Keratinocyte (primary cell): ENCODE measurements at regions not wholly inside any gene's neighbourhood (a gene's known extent, or its start where the extent isn't known, plus 50 kb on each side); places are given as distances from the start of the nearest gene placed in this dataset.

ENCODE experiments used
- DNase-seq: peaks from one replicate; pipeline ENCODE4 v3.0.0-alpha.2; 2011; ENCODE audit warnings: low read depth, missing footprints, low spot score
- FAIRE-seq: peaks from 2 replicates; lab custom pipeline; 2011; peaks lifted over from hg19 to GRCh38; lab: Jason Lieb, UNC
- H2AFZ ChIP-seq: 2 replicates; pipeline ENCODE4 v1.6.0; 2012; ENCODE audit warnings: low read length, control low read depth, inconsistent platforms; ENCODE audit not compliant: control insufficient read depth
- H3K27ac ChIP-seq: 2 replicates; pipeline ENCODE4 v1.5.1; 2011; ENCODE audit warnings: low read length; ENCODE audit not compliant: control insufficient read depth, insufficient read depth
- H3K27me3 ChIP-seq: 3 replicates; pipeline ENCODE4 v1.6.0; 2011; ENCODE audit warnings: low read length; ENCODE audit not compliant: control insufficient read depth, insufficient read depth; ENCODE audit errors: extremely low read depth
- H3K36me3 ChIP-seq, 2 experiments: 2 replicates in 1 of 2; 3 replicates in 1 of 2; pipeline ENCODE4 v1.5.1; 2011; ENCODE audit warnings: low read length in 2 of 2, mild to moderate bottlenecking in 1 of 2; ENCODE audit not compliant: control insufficient read depth in 2 of 2, insufficient read depth in 2 of 2; ENCODE audit errors: extremely low read depth in 1 of 2
- H3K4me1 ChIP-seq: 3 replicates; pipeline ENCODE4 v1.5.1; 2011; ENCODE audit warnings: low read length; ENCODE audit not compliant: control insufficient read depth, insufficient read depth; ENCODE audit errors: extremely low read depth
- H3K4me2 ChIP-seq: 3 replicates; pipeline ENCODE4 v1.6.0; 2011; ENCODE audit warnings: low read depth, low read length; ENCODE audit not compliant: control insufficient read depth, insufficient read depth; ENCODE audit errors: extremely low read depth
- H3K4me3 ChIP-seq, 3 experiments: fragments of 200-600 bp in 1 of 3; sonication (generic) in 1 of 3; 2 replicates in 2 of 3; 3 replicates in 1 of 3; pipeline ENCODE4 v1.5.1; 2011 to 2016; ENCODE audit warnings: low read length in 3 of 3, mild to moderate bottlenecking in 3 of 3, control low read depth in 2 of 3, inconsistent platforms in 1 of 3, low read depth in 1 of 3, mixed read lengths in 1 of 3, mixed run types in 1 of 3, moderate library complexity in 1 of 3; ENCODE audit not compliant: control insufficient read depth in 2 of 3, insufficient read depth in 2 of 3; ENCODE audit errors: extremely low read depth in 1 of 3
- H3K79me2 ChIP-seq: 2 replicates; pipeline ENCODE4 v1.6.0; 2012; ENCODE audit warnings: low read length; ENCODE audit not compliant: control insufficient read depth, insufficient read depth
- H3K9ac ChIP-seq: 3 replicates; pipeline ENCODE4 v1.6.0; 2011; ENCODE audit warnings: low read length; ENCODE audit not compliant: control insufficient read depth, insufficient read depth; ENCODE audit errors: extremely low read depth
- H3K9me1 ChIP-seq: 3 replicates; pipeline ENCODE4 v1.6.0; 2011; ENCODE audit warnings: low read length; ENCODE audit not compliant: control insufficient read depth, insufficient read depth; ENCODE audit errors: extremely low read depth
- H3K9me3 ChIP-seq: 2 replicates; pipeline ENCODE4 v1.5.1; 2012; ENCODE audit warnings: low read depth, low read length; ENCODE audit not compliant: control insufficient read depth
- H4K20me1 ChIP-seq: 3 replicates; pipeline ENCODE4 v1.6.0; 2011; ENCODE audit warnings: low read length; ENCODE audit not compliant: control insufficient read depth, insufficient read depth; ENCODE audit errors: extremely low read depth
- CTCF ChIP-seq, 3 experiments: IDR thresholded peaks in 1 of 3; conservative IDR thresholded peaks in 1 of 3; optimal IDR thresholded peaks in 1 of 3; 2 replicates in 2 of 3; 3 replicates in 1 of 3; pipeline versions ENCODE3 to v1.5.1; 2011; ENCODE audit warnings: low read length in 3 of 3, mild to moderate bottlenecking in 3 of 3, moderate library complexity in 2 of 3, control low read depth in 1 of 3, inconsistent platforms in 1 of 3; ENCODE audit not compliant: insufficient read depth in 2 of 3; ENCODE audit errors: extremely low read depth in 1 of 3
- EZH2 ChIP-seq: IDR thresholded peaks from one replicate; pipeline ENCODE4 v1.6.1; 2012; ENCODE audit warnings: inconsistent platforms, mild to moderate bottlenecking, low read length, moderate library complexity
- dilution Hi-C: fragments of 300-500 bp; cut with MboI; formaldehyde crosslinking; loops from one replicate; pipeline ENCODE4 v1.7.0; 2020; ENCODE audit warnings: low sequenced_read_pairs; ENCODE audit not compliant: extremely low pct_ligation_motif_present

- H3K9me1 ChIP-seq = no peaks in the 10 kb centered on the region
- no peaks in the 10 kb centered on the region for H4K20me1 ChIP-seq
- no peak for FAIRE-seq
- H3K9ac ChIP-seq = no peak overlapping the region
- H3K4me3 ChIP-seq = no peak overlapping the region
- peaks cover 3% of the 10 kb centered on the region for H3K27me3 ChIP-seq
- no peaks in the 10 kb centered on the region for H3K36me3 ChIP-seq
- TF ChIP-seq CTCF (optimal IDR thresholded peaks at IDR 0.05 in 1 of 3, IDR thresholded peaks at IDR 0.05 in 1 of 3, conservative IDR thresholded peaks at IDR 0.05 in 1 of 3; ENCODE audit: extremely low read depth in 1 of 3, insufficient read depth in 2 of 3, low read length in 3 of 3) (no peak), EZH2 (no peak)
- H3K27ac ChIP-seq = no peak overlapping the region
- H3K9me3 ChIP-seq = no peaks in the 10 kb centered on the region
- H3K79me2 ChIP-seq = no peaks in the 10 kb centered on the region
- dilution Hi-C loops = no loop called here
- H3K4me1 ChIP-seq = no peaks in the 10 kb centered on the region
- H2AFZ ChIP-seq = no peak overlapping the region
- DNase-seq = no peak
- H3K4me2 ChIP-seq = no peak overlapping the region
Measured at GRCh38 chr16:52035436-52035835, 511.5 kb downstream of the TOX3 start.

- H3K9me1 ChIP-seq = no peaks in the 10 kb centered on the region
- FAIRE-seq (no peak), DNase-seq (no peak)
- H3K4me1 ChIP-seq = no peaks in the 10 kb centered on the region
- no peak overlapping the region for H3K4me3 ChIP-seq
- H3K36me3 ChIP-seq = no peaks in the 10 kb centered on the region
- no peak overlapping the region for H3K4me2 ChIP-seq
- H3K79me2 ChIP-seq = no peaks in the 10 kb centered on the region
- no peaks in the 10 kb centered on the region for H4K20me1 ChIP-seq
- H3K9ac ChIP-seq = no peak overlapping the region
- no peak for TF ChIP-seq CTCF (optimal IDR thresholded peaks at IDR 0.05 in 1 of 3, IDR thresholded peaks at IDR 0.05 in 1 of 3, conservative IDR thresholded peaks at IDR 0.05 in 1 of 3; ENCODE audit: extremely low read depth in 1 of 3, insufficient read depth in 2 of 3, low read length in 3 of 3)
- no peak for TF ChIP-seq EZH2
- no peaks in the 10 kb centered on the region for H3K9me3 ChIP-seq
- no peak overlapping the region for H3K27ac ChIP-seq
- peaks cover 3% of the 10 kb centered on the region for H3K27me3 ChIP-seq
- H2AFZ ChIP-seq = no peak overlapping the region
- dilution Hi-C loops = no loop called here
Measured at GRCh38 chr16:52034830-52035229, 512.1 kb downstream of the TOX3 start.
